Osteoblast (primary cell): ENCODE measurements at regions not wholly inside any gene's neighbourhood (a gene's known extent, or its start where the extent isn't known, plus 50 kb on each side); places are given as distances from the start of the nearest gene placed in this dataset.

ENCODE experiments used
- DNase-seq: peaks from one replicate; pipeline ENCODE4 v3.0.0; 2011; ENCODE audit warnings: low spot score, mixed read lengths; ENCODE audit not compliant: insufficient read length; ENCODE audit errors: missing footprints
- H2AFZ ChIP-seq: 2 replicates; pipeline ENCODE4 v1.6.0; 2011; ENCODE audit warnings: mild to moderate bottlenecking, low read length
- H3K27ac ChIP-seq: 2 replicates; pipeline ENCODE4 v1.5.1; 2011; ENCODE audit warnings: mild to moderate bottlenecking, low read depth, low read length, moderate library complexity
- H3K27me3 ChIP-seq: 2 replicates; pipeline ENCODE4 v1.6.0; 2012; ENCODE audit warnings: mild to moderate bottlenecking, control low read depth, inconsistent platforms, low read length, moderate library complexity; ENCODE audit not compliant: insufficient read depth
- H3K36me3 ChIP-seq: 2 replicates; pipeline ENCODE4 v1.5.1; 2011; ENCODE audit warnings: mild to moderate bottlenecking, low read length, control low read depth, moderate library complexity; ENCODE audit not compliant: insufficient read depth
- H3K4me1 ChIP-seq: 2 replicates; pipeline ENCODE4 v1.5.1; 2011; ENCODE audit warnings: mild to moderate bottlenecking, low read length, control low read depth, moderate library complexity; ENCODE audit not compliant: insufficient read depth
- H3K4me2 ChIP-seq: 2 replicates; pipeline ENCODE4 v1.6.0; 2011; ENCODE audit warnings: mild to moderate bottlenecking, low read length; ENCODE audit not compliant: insufficient read depth
- H3K4me3 ChIP-seq: fragments of 200-600 bp; sonication (generic); 3 replicates; pipeline ENCODE4 v1.5.1; 2012; ENCODE audit warnings: mild to moderate bottlenecking, low read length, inconsistent platforms; ENCODE audit not compliant: insufficient read depth
- H3K79me2 ChIP-seq: 2 replicates; pipeline ENCODE4 v1.6.0; 2012; ENCODE audit warnings: mild to moderate bottlenecking, low read length, control low read depth, inconsistent platforms; ENCODE audit not compliant: insufficient read depth
- H3K9me3 ChIP-seq: 2 replicates; pipeline ENCODE4 v1.5.1; 2011; ENCODE audit warnings: low read depth, low read length, control low read depth
- H4K20me1 ChIP-seq: 2 replicates; pipeline ENCODE4 v1.6.0; 2012; ENCODE audit warnings: mild to moderate bottlenecking, low read length, control low read depth; ENCODE audit not compliant: insufficient read depth
- CTCF ChIP-seq: IDR thresholded peaks from 2 replicates; pipeline ENCODE4 v1.5.1; 2011; ENCODE audit warnings: mild to moderate bottlenecking, low read depth, low read length, moderate library complexity; ENCODE audit errors: extremely low read depth

GRCh38 chrX:85573801-85574200 is 194.3 kb upstream of the POF1B start:
- Histone ChIP-seq H4K20me1 (no peaks in the 10 kb centered on the region), H3K4me3 (no peak overlapping the region), H3K27ac (no peak overlapping the region), H3K36me3 (no peaks in the 10 kb centered on the region), H3K79me2 (no peaks in the 10 kb centered on the region), H3K9me3 (no peaks in the 10 kb centered on the region), H3K4me2 (no peak overlapping the region), H2AFZ (no peak overlapping the region), H3K27me3 (no peaks in the 10 kb centered on the region), H3K4me1 (no peaks in the 10 kb centered on the region)
- no peak for DNase-seq
- TF ChIP-seq CTCF = no peak

GRCh38 chrX:85570496-85570895 is 191.0 kb upstream of the POF1B start:
- DNase-seq = no peak
- H3K36me3 ChIP-seq = no peaks in the 10 kb centered on the region
- no peak overlapping the region for H3K4me3 ChIP-seq
- no peaks in the 10 kb centered on the region for H3K9me3 ChIP-seq
- no peaks in the 10 kb centered on the region for H4K20me1 ChIP-seq
- H3K27ac ChIP-seq = no peak overlapping the region
- no peak overlapping the region for H2AFZ ChIP-seq
- no peak overlapping the region for H3K4me2 ChIP-seq
- TF ChIP-seq CTCF = no peak
- H3K27me3 ChIP-seq = no peaks in the 10 kb centered on the region
- H3K79me2 ChIP-seq = no peaks in the 10 kb centered on the region
- no peaks in the 10 kb centered on the region for H3K4me1 ChIP-seq

GRCh38 chrX:85569686-85570085 is 190.2 kb upstream of the POF1B start:
- H3K4me3 ChIP-seq = no peak overlapping the region
- no peaks in the 10 kb centered on the region for H3K27me3 ChIP-seq
- H4K20me1 ChIP-seq = no peaks in the 10 kb centered on the region
- H3K4me2 ChIP-seq = no peak overlapping the region
- no peak overlapping the region for H3K27ac ChIP-seq
- no peaks in the 10 kb centered on the region for H3K4me1 ChIP-seq
- H3K36me3 ChIP-seq = no peaks in the 10 kb centered on the region
- no peak for TF ChIP-seq CTCF
- no peak for DNase-seq
- H3K9me3 ChIP-seq = no peaks in the 10 kb centered on the region
- H3K79me2 ChIP-seq = no peaks in the 10 kb centered on the region
- no peak overlapping the region for H2AFZ ChIP-seq

- no peak for TF ChIP-seq CTCF
- H3K27me3 ChIP-seq = no peaks in the 10 kb centered on the region
- no peak for DNase-seq
- H4K20me1 ChIP-seq = no peaks in the 10 kb centered on the region
- H3K9me3 ChIP-seq = no peaks in the 10 kb centered on the region
- H3K4me2 ChIP-seq = no peak overlapping the region
- H3K79me2 ChIP-seq = no peaks in the 10 kb centered on the region
- no peak overlapping the region for H3K4me3 ChIP-seq
- no peak overlapping the region for H3K27ac ChIP-seq
- H3K36me3 ChIP-seq = no peaks in the 10 kb centered on the region
- no peak overlapping the region for H2AFZ ChIP-seq
- H3K4me1 ChIP-seq = no peaks in the 10 kb centered on the region
Measured at GRCh38 chrX:85569096-85569495, 189.6 kb upstream of the POF1B start.
